CD14-positive monocyte (primary cell): ENCODE measurements at regions not wholly inside any gene's neighbourhood (a gene's known extent, or its start where the extent isn't known, plus 50 kb on each side); places are given as distances from the start of the nearest gene placed in this dataset.

Source experiments
- DNase-seq, 3 donors: peaks; one replicate each; pipeline ENCODE4 v3.0.0-alpha.2; 2011 to 2022
- H2AFZ ChIP-seq: 2 replicates; pipeline ENCODE4 v1.6.0; 2012; ENCODE audit warnings: mild to moderate bottlenecking, low read depth, low read length, inconsistent platforms; ENCODE audit not compliant: insufficient read depth, poor library complexity, severe bottlenecking
- H3K27ac ChIP-seq, 2 donors: 1 replicate in 1 of 2; 2 replicates in 1 of 2; pipeline ENCODE4 v1.5.1; 2012 to 2013; ENCODE audit warnings: low read length in 2 of 2, control low read depth in 1 of 2, inconsistent platforms in 1 of 2, low read depth in 1 of 2, mild to moderate bottlenecking in 1 of 2
- H3K27me3 ChIP-seq, 2 donors: one replicate each; pipeline versions ENCODE4 v1.6.0 to v1.6.1; 2011 to 2013; ENCODE audit warnings: low read length in 2 of 2; ENCODE audit not compliant: control insufficient read depth in 2 of 2, insufficient read depth in 2 of 2
- H3K36me3 ChIP-seq, 2 donors: replicated peaks in 1 of 2; 1 replicate in 1 of 2; 2 replicates in 1 of 2; pipeline versions ENCODE4 v1.5.1 to v1.6.1; 2012 to 2013; ENCODE audit warnings: low read length in 2 of 2, control low read depth in 1 of 2, inconsistent platforms in 1 of 2, mild to moderate bottlenecking in 1 of 2; ENCODE audit not compliant: insufficient read depth in 2 of 2, control insufficient read depth in 1 of 2
- H3K4me1 ChIP-seq, 2 donors: 1 replicate in 1 of 2; 2 replicates in 1 of 2; pipeline versions ENCODE4 v1.5.1 to v1.6.1; 2012 to 2013; ENCODE audit warnings: low read length in 2 of 2, control low read depth in 1 of 2, inconsistent platforms in 1 of 2, mild to moderate bottlenecking in 1 of 2, moderate library complexity in 1 of 2; ENCODE audit not compliant: insufficient read depth in 2 of 2, control insufficient read depth in 1 of 2
- H3K4me2 ChIP-seq: replicated peaks from 2 replicates; pipeline ENCODE3; 2012; ENCODE audit warnings: low read length, moderate library complexity, mild to moderate bottlenecking; ENCODE audit not compliant: poor library complexity, severe bottlenecking; ENCODE audit errors: extremely low read depth
- H3K4me3 ChIP-seq, 3 experiments: fragments of 200-600 bp in 1 of 3; sonication (generic) in 1 of 3; replicated peaks in 1 of 3; 1 replicate in 2 of 3; 2 replicates in 1 of 3; pipeline ENCODE4 v1.5.1; 2011 to 2013; ENCODE audit warnings: low read length in 3 of 3, mild to moderate bottlenecking in 3 of 3, control low read depth in 2 of 3, low read depth in 2 of 3, inconsistent platforms in 1 of 3, moderate library complexity in 1 of 3
- H3K79me2 ChIP-seq: 2 replicates; pipeline ENCODE4 v1.6.0; 2012; ENCODE audit warnings: mild to moderate bottlenecking, control low read depth, inconsistent platforms, low read length, moderate library complexity; ENCODE audit not compliant: insufficient read depth
- H3K9ac ChIP-seq: 2 replicates; pipeline ENCODE4 v1.6.0; 2017; ENCODE audit warnings: low read length, mild to moderate bottlenecking; ENCODE audit not compliant: insufficient read depth, poor library complexity, severe bottlenecking
- H3K9me3 ChIP-seq, 2 donors: replicated peaks in 1 of 2; 1 replicate in 1 of 2; 2 replicates in 1 of 2; pipeline versions ENCODE4 v1.5.1 to v1.6.1; 2012 to 2013; ENCODE audit warnings: low read length in 2 of 2, control low read depth in 1 of 2; ENCODE audit not compliant: control insufficient read depth in 1 of 2, insufficient read depth in 1 of 2
- H4K20me1 ChIP-seq: 2 replicates; pipeline ENCODE4 v1.6.0; 2012; ENCODE audit warnings: mild to moderate bottlenecking, low read length, control low read depth, moderate library complexity; ENCODE audit not compliant: insufficient read depth
- H3K27ac Mint-ChIP-seq, 7 donors: one replicate each; pipeline ENCODE4 v1.8.0; 2020; ENCODE audit warnings: mild to moderate bottlenecking in 7 of 7, mixed read lengths in 7 of 7, moderate library complexity in 6 of 7, inconsistent platforms in 2 of 7
- H3K27me3 Mint-ChIP-seq, 3 donors: one replicate each; pipeline ENCODE4 v1.8.0; 2021 to 2022; ENCODE audit warnings: low read depth in 3 of 3, mild to moderate bottlenecking in 3 of 3, mixed read lengths in 3 of 3, moderate library complexity in 3 of 3, inconsistent platforms in 1 of 3
- H3K36me3 Mint-ChIP-seq, 2 donors: one replicate each; pipeline ENCODE4 v1.8.0; 2020; ENCODE audit warnings: mixed read lengths in 2 of 2, inconsistent platforms in 1 of 2, mild to moderate bottlenecking in 1 of 2
- H3K4me1 Mint-ChIP-seq: one replicate; pipeline ENCODE4 v1.8.0; 2020; ENCODE audit warnings: mild to moderate bottlenecking, mixed read lengths
- H3K4me3 Mint-ChIP-seq, 2 donors: one replicate each; pipeline ENCODE4 v1.8.0; 2020; ENCODE audit warnings: mild to moderate bottlenecking in 2 of 2, mixed read lengths in 2 of 2, moderate library complexity in 1 of 2
- H3K9me3 Mint-ChIP-seq, 7 donors: one replicate each; pipeline ENCODE4 v1.8.0; 2020 to 2022; ENCODE audit warnings: mixed read lengths in 7 of 7, mild to moderate bottlenecking in 6 of 7, moderate library complexity in 6 of 7, inconsistent platforms in 2 of 7
- WGBS: methylation state at CpG from one replicate; pipeline ENCODE4 v1.1.5; 2013; ENCODE audit warnings: missing lambda C conversion rate; ENCODE audit not compliant: insufficient coverage; 5-methylcytosine and 5-hydroxymethylcytosine counted together
- intact Hi-C, 2 donors: fragments of 100-400 bp; cut with micrococcal nuclease; formaldehyde crosslinking; loops; one replicate each; pipeline versions ENCODE4 v1.15.0 to v1.15.1; 2023
- TF ChIP-seq, protein P1 (sequence below): fragments of 200-600 bp; IDR thresholded peaks from one replicate; pipeline ENCODE4 v1.8.0; 2022; ENCODE audit warnings: antibody characterized with exemption, mild to moderate bottlenecking

DNA sequence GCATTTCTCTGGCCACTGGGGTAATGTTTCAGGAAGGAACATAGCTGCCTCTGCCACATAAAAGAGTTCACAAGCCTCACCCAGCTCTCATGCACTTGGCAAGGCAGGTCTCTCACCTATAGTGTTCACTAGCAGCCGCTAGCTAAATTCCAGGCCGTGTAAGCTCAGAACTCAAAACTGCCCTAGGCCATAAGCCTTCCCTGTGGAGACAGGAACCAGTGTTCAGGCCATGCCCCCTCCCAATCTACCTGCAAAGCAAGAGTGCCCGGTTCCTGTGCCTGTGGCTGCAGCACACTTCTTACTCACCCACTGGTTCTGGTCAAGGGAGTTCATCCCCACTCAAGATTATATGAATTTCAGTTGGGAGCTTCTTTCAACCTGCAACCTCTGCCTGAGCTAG, 60.7 kb upstream of the ZNF169 start:
- H3K27me3 Mint-ChIP-seq = peaks cover 0 to 4% (median 0%) of the 10 kb centered on the region in 3 donors
- no peak overlapping the region for H3K27ac ChIP-seq
- 100% methylated on average over 3 of the region's 3 CpGs for WGBS

GRCh38 chr9:94199776-94200175, 59.3 kb upstream of the ZNF169 start:
- DNase-seq = no peak
- Histone ChIP-seq H3K9me3 (peaks cover 15 to 16% of the 10 kb centered on the region in 2 donors), H3K4me2 (no peak overlapping the region), H4K20me1 (no peaks in the 10 kb centered on the region), H3K4me1 (no peaks in the 10 kb centered on the region), H3K27ac (no peak overlapping the region), H3K4me3 (no peak overlapping the region), H3K36me3 (no peaks in the 10 kb centered on the region), H3K79me2 (no peaks in the 10 kb centered on the region), H2AFZ (no peak overlapping the region), H3K27me3 (no peaks in the 10 kb centered on the region), H3K9ac (no peak overlapping the region)
- H3K36me3 Mint-ChIP-seq = no peaks in the 10 kb centered on the region
- peaks cover 12 to 57% (median 36%) of the 10 kb centered on the region in 7 donors for H3K9me3 Mint-ChIP-seq
- intact Hi-C loops = no loop called here
- TF ChIP-seq, protein P1, sequence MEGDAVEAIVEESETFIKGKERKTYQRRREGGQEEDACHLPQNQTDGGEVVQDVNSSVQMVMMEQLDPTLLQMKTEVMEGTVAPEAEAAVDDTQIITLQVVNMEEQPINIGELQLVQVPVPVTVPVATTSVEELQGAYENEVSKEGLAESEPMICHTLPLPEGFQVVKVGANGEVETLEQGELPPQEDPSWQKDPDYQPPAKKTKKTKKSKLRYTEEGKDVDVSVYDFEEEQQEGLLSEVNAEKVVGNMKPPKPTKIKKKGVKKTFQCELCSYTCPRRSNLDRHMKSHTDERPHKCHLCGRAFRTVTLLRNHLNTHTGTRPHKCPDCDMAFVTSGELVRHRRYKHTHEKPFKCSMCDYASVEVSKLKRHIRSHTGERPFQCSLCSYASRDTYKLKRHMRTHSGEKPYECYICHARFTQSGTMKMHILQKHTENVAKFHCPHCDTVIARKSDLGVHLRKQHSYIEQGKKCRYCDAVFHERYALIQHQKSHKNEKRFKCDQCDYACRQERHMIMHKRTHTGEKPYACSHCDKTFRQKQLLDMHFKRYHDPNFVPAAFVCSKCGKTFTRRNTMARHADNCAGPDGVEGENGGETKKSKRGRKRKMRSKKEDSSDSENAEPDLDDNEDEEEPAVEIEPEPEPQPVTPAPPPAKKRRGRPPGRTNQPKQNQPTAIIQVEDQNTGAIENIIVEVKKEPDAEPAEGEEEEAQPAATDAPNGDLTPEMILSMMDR = no peak
- H3K4me1 Mint-ChIP-seq = no peaks in the 10 kb centered on the region
- no peak overlapping the region for H3K4me3 Mint-ChIP-seq
- peaks cover 0 to 2% (median 2%) of the 10 kb centered on the region in 3 donors for H3K27me3 Mint-ChIP-seq
- peak overlapping the region in 1 of 7 donors; percentile 14 for H3K27ac Mint-ChIP-seq

More for the DNA sequence above, 60.7 kb upstream of the ZNF169 start:
- Mint-ChIP-seq H3K4me3 (no peak overlapping the region), H3K36me3 (no peaks in the 10 kb centered on the region), H3K9me3 (peaks cover 9 to 60% (median 41%) of the 10 kb centered on the region in 7 donors), H3K27ac (no peak overlapping the region), H3K4me1 (no peaks in the 10 kb centered on the region)
- TF ChIP-seq, protein P1 = no peak
- Histone ChIP-seq H3K4me2 (no peak overlapping the region), H2AFZ (no peak overlapping the region), H3K4me1 (no peaks in the 10 kb centered on the region), H3K9ac (no peak overlapping the region), H4K20me1 (no peaks in the 10 kb centered on the region), H3K36me3 (no peaks in the 10 kb centered on the region), H3K9me3 (peaks cover 15 to 18% of the 10 kb centered on the region in 2 donors), H3K27me3 (no peaks in the 10 kb centered on the region), H3K79me2 (no peaks in the 10 kb centered on the region), H3K4me3 (no peak overlapping the region)
- no peak for DNase-seq
- intact Hi-C loops = no loop called here
